ENCODE measurements at regions not wholly inside any gene's neighbourhood (a gene's known extent, or its start where the extent isn't known, plus 50 kb on each side); places are given as distances from the start of the nearest gene placed in this dataset.

DNA sequence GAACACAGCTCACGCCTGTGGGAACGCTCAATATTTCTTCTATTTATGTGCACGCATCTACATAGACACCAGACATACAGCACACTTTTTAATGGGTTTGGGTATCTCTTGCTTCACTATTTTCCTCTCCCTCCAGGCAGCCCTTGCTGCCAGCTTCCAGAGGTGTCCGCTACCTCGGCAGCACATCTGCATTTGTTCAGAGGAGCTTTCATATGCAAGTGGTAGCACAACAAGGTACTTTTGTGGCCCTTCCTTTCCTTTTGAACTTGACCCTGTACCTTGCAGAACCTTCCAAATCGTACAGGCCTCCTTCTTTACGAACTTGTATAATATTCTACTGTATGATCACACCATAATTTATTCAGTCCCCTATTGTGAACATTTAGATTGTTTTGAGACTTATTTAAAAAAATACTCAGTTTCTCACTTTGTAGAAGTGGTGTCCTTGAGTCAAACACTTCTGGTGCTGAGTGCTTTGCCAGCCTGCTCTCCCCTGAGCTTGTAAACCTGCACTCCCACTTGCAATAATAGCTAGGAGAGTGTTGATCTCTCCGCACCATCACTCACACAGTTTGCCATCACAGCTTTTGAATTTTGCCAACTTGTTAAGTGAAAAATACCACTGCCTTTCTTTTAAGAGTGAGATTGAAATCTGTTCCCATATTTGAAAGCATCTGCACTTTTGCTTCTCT is 106.0 kb upstream of the ZNF32 start:
- DNase-seq, result no peak

- no peak for DNase-seq
Observed at GRCh38 chr10:43753397-43754061, 104.8 kb upstream of the ZNF32 start.

- no peak for DNase-seq
Observed at GRCh38 chr10:43752682-43753081, 104.0 kb upstream of the ZNF32 start.

DNA sequence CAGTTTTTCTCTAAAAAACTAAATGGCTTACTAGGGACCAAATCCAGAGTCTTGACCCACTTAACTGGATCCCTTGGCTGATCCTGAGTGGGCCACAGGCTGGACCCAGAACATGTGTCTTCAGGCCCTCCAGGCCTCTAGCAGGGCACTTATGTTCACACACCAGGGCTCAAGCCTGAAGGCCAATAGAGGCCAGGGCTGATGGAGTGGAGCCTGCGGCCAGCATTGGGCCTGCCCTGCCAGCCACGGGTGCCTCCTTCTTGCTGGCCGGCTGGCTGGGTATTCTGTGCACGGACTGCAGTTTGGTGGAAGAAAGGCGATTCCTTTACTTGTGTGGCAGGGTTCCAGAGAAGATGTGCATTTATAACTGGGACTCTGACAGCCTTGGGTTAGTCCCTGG is 103.0 kb upstream of the ZNF32 start:
- no peak for DNase-seq

DNA sequence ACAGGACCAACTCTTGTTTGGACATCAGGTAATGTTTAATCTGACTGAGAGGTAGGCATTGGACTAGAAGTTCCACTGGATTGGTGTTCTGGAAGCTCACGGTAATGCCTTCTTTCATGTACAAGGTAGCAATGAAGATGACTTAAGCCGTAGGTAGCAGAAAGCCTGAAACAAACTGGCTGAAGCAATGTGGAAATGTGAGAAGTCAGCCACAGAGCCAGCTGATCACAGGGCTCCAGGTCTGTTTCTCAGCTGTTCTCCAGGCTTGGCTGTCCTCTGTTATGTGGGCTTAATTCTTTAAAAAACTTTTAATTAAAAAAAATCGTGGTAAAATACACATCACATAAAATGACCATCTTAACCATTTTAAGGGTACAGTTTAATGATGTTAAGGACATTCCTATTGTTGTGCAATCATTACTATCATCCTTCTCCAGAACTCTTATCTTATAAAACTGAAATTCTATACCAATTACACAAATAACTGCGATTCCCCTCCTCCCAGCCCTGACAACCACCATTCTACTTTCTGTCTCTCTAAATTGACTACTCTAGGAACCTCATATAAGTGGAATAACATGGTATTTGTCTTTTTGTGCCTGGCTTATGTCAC is 101.4 kb upstream of the ZNF32 start:
- DNase-seq, result no peak

DNA sequence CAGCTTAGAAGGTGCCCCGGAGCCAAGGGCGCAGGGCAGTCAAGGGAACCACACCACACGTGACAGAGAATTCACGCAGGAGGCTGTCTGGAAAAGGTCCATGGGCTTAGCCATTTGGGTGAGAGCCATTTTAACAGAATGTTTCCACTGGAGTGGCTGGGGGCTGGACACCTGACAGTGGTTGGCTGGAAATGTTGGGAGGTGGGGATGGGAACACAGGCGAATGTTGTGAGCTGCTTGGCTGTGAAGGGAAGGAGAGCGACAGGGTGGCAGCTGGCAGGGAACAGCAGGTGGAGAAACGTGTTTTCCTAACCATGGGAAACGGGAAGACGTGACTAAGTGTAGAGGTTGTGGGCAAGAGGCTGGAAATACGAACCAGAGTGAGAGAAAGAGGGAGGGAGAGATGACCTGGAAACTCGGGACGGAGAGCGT is 100.5 kb upstream of the ZNF32 start:
- no peak for DNase-seq

GRCh38 chr10:43748560-43748959 is 99.9 kb upstream of the ZNF32 start:
- DNase-seq, result no peak

GRCh38 chr10:43746906-43747305 is 98.2 kb upstream of the ZNF32 start:
- DNase-seq, result no peak

- DNase-seq, result no peak
Observed at GRCh38 chr10:43739161-43739560, 90.5 kb upstream of the ZNF32 start.

DNA sequence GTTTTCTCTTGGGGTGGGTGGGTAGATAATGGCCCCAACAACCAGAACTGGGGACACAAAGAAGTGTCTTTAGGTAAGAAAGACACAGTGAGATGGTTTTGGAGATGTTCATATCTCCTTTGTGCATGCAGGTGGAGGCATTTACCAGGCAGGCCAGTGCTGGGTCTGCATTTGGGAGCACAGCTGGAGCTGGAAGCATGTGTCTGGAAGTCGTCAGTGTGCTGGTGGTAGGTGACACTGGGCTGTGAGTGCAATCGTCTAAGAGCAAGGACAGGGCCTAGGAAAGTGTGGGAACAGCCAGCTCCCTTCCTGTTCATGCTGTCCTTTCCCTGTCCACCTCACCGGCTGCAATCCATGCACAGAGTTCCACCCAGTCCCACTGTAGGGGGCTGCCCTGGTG is 88.3 kb upstream of the ZNF32 start:
- no peak for DNase-seq

DNA sequence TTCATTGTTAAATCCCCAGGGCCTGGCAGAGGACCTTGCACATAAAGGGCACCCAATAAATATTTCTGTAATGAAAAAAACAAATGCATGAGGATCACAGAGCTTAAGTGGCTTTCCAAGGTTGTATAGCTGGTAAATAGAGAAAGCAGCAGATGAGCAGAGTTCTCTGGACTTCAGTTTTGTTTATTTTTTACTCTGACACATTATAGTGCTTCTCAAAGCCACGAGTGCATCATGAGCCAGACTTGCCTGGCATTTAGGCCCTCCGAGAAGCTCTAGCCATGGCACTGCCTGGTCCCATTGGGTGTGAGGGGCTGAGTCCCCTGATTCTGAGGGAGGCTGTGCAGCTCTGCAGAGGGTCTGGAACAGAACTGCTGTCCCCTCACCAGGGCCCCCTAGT is 87.2 kb upstream of the ZNF32 start:
- DNase-seq, result no peak

- no peak for DNase-seq
Observed at GRCh38 chr10:43734716-43735115, 86.0 kb upstream of the ZNF32 start.

- no peak for DNase-seq
Observed at GRCh38 chr10:43731486-43731885, 82.8 kb upstream of the ZNF32 start.

GRCh38 chr10:43728425-43728824 is 79.7 kb upstream of the ZNF32 start:
- no peak for DNase-seq

GRCh38 chr10:43727935-43728334 is 79.3 kb upstream of the ZNF32 start:
- DNase-seq, result no peak

GRCh38 chr10:43715334-43715733 is 66.7 kb upstream of the ZNF32 start:
- DNase-seq, result no peak

- no peak for DNase-seq
Observed at GRCh38 chr10:43712821-43713584, 64.3 kb upstream of the ZNF32 start.

GRCh38 chr10:43710772-43711471 is 62.2 kb upstream of the ZNF32 start:
- DNase-seq, result no peak

- no peak for DNase-seq
Observed at GRCh38 chr10:43708262-43708661, 59.6 kb upstream of the ZNF32 start.

GRCh38 chr10:43707770-43708169 is 59.1 kb upstream of the ZNF32 start:
- DNase-seq, result no peak

- no peak for DNase-seq
Observed at GRCh38 chr10:43706166-43706565, 57.5 kb upstream of the ZNF32 start.

DNA sequence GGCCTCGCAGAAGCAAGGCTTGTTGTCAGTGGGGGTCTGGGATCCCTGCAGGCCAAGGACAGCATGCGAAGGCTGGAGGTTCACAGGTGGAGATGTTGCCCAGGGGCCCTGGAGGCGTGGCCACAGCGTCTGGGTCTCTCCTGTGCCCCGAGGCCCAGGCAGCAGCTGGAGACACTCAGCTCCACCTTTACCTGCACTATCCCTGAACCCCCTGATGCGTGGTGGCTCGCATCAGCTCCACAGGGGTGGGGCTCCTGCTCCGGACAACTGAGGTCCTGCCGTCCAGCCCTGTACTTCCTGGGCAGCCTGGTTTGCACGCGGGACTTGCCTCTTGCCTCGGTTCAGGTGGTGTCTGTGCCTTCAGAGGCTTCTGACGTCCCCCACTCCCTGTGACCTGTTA is 54.6 kb upstream of the ZNF32 start:
- DNase-seq, result no peak

GRCh38 chr10:43702936-43703281 is 54.2 kb upstream of the ZNF32 start:
- DNase-seq, result no peak

All from activated CD8-positive, alpha-beta memory T cell treated with anti-CD3 and anti-CD28 coated beads, Interleukin-2, amount 50 U/mL, for 4 hours (primary cell).